HepG2 (cell line): ENCODE measurements at regions not wholly inside any gene's neighbourhood (a gene's known extent, or its start where the extent isn't known, plus 50 kb on each side); places are given as distances from the start of the nearest gene placed in this dataset.

Source experiments
- YY1 ChIP-seq: IDR thresholded peaks from 2 replicates; pipeline ENCODE4 v1.6.1; 2011; ENCODE audit warnings: low read length, low read depth, moderate library complexity, mild to moderate bottlenecking; ENCODE audit not compliant: insufficient read depth, insufficient replicate concordance
- ZNF841 ChIP-seq: sonication (generic); formaldehyde crosslinking; IDR thresholded peaks from 2 replicates; pipeline ENCODE4 v1.8.1; 2023; ENCODE audit warnings: missing genetic modification reagents, borderline replicate concordance

- TF ChIP-seq YY1 (no peak), ZNF841 (CRISPR knock-in tag) (no peak)
Measured at GRCh38 chr5:117461403-117461802, 886.8 kb upstream of the SEMA6A start.
